ENCODE measurements at regions not wholly inside any gene's neighbourhood (a gene's known extent, or its start where the extent isn't known, plus 50 kb on each side); places are given as distances from the start of the nearest gene placed in this dataset.

GRCh38 chr4:136457577-136457976, 1074.7 kb downstream of the PCDH18 start:
- TF ChIP-seq, protein P1, sequence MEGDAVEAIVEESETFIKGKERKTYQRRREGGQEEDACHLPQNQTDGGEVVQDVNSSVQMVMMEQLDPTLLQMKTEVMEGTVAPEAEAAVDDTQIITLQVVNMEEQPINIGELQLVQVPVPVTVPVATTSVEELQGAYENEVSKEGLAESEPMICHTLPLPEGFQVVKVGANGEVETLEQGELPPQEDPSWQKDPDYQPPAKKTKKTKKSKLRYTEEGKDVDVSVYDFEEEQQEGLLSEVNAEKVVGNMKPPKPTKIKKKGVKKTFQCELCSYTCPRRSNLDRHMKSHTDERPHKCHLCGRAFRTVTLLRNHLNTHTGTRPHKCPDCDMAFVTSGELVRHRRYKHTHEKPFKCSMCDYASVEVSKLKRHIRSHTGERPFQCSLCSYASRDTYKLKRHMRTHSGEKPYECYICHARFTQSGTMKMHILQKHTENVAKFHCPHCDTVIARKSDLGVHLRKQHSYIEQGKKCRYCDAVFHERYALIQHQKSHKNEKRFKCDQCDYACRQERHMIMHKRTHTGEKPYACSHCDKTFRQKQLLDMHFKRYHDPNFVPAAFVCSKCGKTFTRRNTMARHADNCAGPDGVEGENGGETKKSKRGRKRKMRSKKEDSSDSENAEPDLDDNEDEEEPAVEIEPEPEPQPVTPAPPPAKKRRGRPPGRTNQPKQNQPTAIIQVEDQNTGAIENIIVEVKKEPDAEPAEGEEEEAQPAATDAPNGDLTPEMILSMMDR (conservative IDR thresholded peaks at IDR 0.05 in 1 of 2, IDR thresholded peaks at IDR 0.05 in 1 of 2; ENCODE audit: low read depth in 1 of 2, low read length in 2 of 2), result no peak
- no peak for TF ChIP-seq EZH2 (IDR thresholded peaks at IDR 0.05; ENCODE audit: low read length, missing control alignments)

All from fibroblast of lung (primary cell).